ENCODE measurements at regions not wholly inside any gene's neighbourhood (a gene's known extent, or its start where the extent isn't known, plus 50 kb on each side); places are given as distances from the start of the nearest gene placed in this dataset.

GRCh38 chr7:113825832-113826231 lies 93.0 kb downstream of the PPP1R3A start:
- TF ChIP-seq ZNF70 (CRISPR knock-in tag; IDR thresholded peaks at IDR 0.05) (no peak), ZC3H10 (CRISPR knock-in tag; IDR thresholded peaks at IDR 0.05) (no peak), ZNF8 (CRISPR knock-in tag; IDR thresholded peaks at IDR 0.05) (no peak)
- TF ChIP-seq, protein P1, sequence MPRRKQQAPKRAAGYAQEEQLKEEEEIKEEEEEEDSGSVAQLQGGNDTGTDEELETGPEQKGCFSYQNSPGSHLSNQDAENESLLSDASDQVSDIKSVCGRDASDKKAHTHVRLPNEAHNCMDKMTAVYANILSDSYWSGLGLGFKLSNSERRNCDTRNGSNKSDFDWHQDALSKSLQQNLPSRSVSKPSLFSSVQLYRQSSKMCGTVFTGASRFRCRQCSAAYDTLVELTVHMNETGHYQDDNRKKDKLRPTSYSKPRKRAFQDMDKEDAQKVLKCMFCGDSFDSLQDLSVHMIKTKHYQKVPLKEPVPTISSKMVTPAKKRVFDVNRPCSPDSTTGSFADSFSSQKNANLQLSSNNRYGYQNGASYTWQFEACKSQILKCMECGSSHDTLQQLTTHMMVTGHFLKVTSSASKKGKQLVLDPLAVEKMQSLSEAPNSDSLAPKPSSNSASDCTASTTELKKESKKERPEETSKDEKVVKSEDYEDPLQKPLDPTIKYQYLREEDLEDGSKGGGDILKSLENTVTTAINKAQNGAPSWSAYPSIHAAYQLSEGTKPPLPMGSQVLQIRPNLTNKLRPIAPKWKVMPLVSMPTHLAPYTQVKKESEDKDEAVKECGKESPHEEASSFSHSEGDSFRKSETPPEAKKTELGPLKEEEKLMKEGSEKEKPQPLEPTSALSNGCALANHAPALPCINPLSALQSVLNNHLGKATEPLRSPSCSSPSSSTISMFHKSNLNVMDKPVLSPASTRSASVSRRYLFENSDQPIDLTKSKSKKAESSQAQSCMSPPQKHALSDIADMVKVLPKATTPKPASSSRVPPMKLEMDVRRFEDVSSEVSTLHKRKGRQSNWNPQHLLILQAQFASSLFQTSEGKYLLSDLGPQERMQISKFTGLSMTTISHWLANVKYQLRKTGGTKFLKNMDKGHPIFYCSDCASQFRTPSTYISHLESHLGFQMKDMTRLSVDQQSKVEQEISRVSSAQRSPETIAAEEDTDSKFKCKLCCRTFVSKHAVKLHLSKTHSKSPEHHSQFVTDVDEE (CRISPR knock-in tag; IDR thresholded peaks at IDR 0.05): no peak
- no peak for ATAC-seq

DNA sequence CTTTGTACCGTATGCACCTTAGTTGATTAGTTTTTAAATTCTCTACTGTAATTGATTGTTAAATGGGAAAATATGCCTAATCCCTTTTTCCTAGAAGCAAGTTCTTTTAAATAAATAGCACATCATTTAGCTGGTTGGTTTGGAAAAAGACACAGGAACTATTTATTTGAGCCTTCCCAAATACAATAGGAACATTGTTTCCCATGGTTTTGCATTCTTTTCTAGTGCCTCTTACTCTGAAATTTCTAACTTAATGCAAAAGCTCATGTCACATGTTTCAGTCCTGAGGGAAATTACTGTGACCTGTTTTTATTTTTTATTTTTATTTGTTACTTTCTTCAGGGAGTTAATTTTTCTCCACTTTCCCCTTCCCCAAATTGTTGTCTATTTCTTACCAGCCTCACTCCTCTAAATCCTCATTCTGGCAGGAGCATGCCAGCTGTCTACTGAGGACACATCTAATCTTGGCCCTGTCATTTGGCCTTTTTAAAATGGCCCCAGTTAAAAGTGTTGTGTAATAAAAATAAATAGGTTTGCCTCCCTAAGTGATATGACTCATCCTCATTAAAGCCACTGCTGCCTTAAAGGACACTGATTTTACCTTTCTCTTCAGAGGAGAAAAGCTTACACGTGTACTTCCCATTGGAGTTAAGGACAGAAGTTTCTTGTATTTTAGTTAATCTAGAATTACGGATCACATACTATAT lies 94.5 kb downstream of the PPP1R3A start:
- no peak for ATAC-seq
- TF ChIP-seq PATZ1 (CRISPR knock-in tag; IDR thresholded peaks at IDR 0.05; ENCODE audit: borderline replicate concordance): no peak
- no peak for TF ChIP-seq BACH2 (CRISPR knock-in tag; IDR thresholded peaks at IDR 0.05; ENCODE audit: borderline replicate concordance)
- TF ChIP-seq TCF4 (CRISPR knock-in tag; IDR thresholded peaks at IDR 0.05; ENCODE audit: borderline replicate concordance): no peak
- no peak for TF ChIP-seq ISL1 (CRISPR knock-in tag; IDR thresholded peaks at IDR 0.05)
- no peak for TF ChIP-seq CSDC2 (CRISPR knock-in tag; IDR thresholded peaks at IDR 0.05)
- no peak for TF ChIP-seq ZNF565 (CRISPR knock-in tag; conservative IDR thresholded peaks at IDR 0.05; ENCODE audit: low read depth)
- no peak for TF ChIP-seq ZC3H10 (CRISPR knock-in tag; IDR thresholded peaks at IDR 0.05)

DNA sequence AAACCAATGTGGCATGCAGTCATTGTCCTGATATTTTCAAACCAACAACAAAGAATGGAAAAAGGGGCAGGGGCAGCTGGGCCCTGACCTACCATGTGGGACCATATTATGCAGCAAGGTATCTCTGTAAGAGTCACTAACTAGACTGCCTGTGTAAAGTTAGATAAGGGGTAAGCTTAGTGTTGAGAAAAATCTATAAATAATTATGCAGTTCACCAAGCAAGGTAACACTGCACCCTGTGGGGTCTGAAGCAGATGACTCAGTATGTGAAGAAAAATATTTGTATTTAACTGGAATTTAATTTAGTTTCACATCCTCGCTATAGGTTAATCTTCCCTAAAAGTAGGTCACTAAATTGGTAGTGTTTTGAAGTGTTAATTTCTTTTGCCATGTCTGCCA lies 99.3 kb downstream of the PPP1R3A start:
- ATAC-seq: no peak
- TF ChIP-seq ZNF70 (CRISPR knock-in tag; IDR thresholded peaks at IDR 0.05) (no peak), TOX (CRISPR knock-in tag; IDR thresholded peaks at IDR 0.05; ENCODE audit: borderline replicate concordance) (no peak), CREB5 (CRISPR knock-in tag; IDR thresholded peaks at IDR 0.05; ENCODE audit: low read depth) (no peak), CSRNP3 (CRISPR knock-in tag; IDR thresholded peaks at IDR 0.05) (no peak), RARB (CRISPR knock-in tag; IDR thresholded peaks at IDR 0.05) (no peak), ESRRG (CRISPR knock-in tag; IDR thresholded peaks at IDR 0.05) (no peak), ZNF8 (CRISPR knock-in tag; IDR thresholded peaks at IDR 0.05) (no peak), ISL1 (CRISPR knock-in tag; IDR thresholded peaks at IDR 0.05) (no peak), CSDC2 (CRISPR knock-in tag; IDR thresholded peaks at IDR 0.05) (no peak), OSR1 (CRISPR knock-in tag; IDR thresholded peaks at IDR 0.05) (no peak)
- TF ChIP-seq, protein P1 (CRISPR knock-in tag; IDR thresholded peaks at IDR 0.05): no peak

DNA sequence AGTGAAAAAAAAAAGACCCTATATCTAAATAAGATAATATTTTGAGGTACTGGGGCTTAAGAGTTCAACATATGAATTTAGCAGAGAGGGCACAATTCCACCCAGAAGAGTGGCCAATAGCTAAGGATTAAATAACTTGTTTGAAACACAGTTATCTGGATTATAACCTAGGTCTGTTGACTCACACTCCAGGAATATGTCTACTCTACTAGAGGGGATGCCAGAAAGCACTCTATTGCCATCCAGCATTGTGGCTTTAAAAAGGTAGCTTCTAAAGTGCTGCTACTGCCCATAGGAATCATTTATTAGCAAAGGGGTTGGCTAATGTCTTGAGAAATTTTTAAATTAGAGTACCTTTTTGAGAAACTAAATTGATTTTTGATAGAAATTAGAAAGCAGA lies 102.2 kb downstream of the PPP1R3A start:
- TF ChIP-seq ZNF565 (CRISPR knock-in tag; conservative IDR thresholded peaks at IDR 0.05; ENCODE audit: low read depth) (no peak), TOX (CRISPR knock-in tag; IDR thresholded peaks at IDR 0.05; ENCODE audit: borderline replicate concordance) (no peak), CSRNP3 (CRISPR knock-in tag; IDR thresholded peaks at IDR 0.05) (no peak), ZC3H10 (CRISPR knock-in tag; IDR thresholded peaks at IDR 0.05) (no peak), TCF4 (CRISPR knock-in tag; IDR thresholded peaks at IDR 0.05; ENCODE audit: borderline replicate concordance) (no peak), PPARA (CRISPR knock-in tag; IDR thresholded peaks at IDR 0.05; ENCODE audit: borderline replicate concordance) (no peak)
- ATAC-seq: no peak
